ENCODE measurements at regions not wholly inside any gene's neighbourhood (a gene's known extent, or its start where the extent isn't known, plus 50 kb on each side); places are given as distances from the start of the nearest gene placed in this dataset.

DNA sequence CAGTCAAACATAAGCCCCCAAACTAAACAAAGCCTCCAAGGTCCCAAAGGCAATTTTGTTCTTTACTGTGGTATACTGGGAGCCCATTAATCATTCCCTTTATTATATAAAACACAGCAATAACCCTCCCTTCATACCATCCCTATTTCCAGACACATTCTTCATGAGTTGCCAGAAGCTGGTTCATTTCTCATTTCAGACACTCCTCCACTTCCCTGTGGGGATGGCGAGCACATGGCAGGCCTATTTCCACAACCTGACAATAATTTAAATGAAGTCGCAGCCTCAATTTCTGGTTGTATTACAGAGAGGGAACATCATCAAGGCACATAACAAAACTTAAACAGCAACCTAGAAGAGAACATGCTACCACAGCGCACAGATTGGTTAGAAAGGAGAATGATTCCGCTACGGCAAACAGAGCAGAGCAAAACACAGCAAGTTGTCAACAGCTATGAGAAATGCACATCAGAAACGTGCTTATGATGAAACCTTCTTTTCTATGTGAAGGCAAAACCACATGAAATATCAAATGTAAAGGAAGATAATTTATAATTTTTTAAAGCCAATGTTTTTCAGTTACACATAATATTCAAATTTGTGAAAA is 63.3 kb upstream of the ARHGEF3 start:
- in situ Hi-C loops (cut with HindIII; ENCODE audit: low pct_unique_long_range_greater_than_20kb, low sequenced_read_pairs) = no loop called here

GRCh38 chr3:56864090-56864489 is 62.3 kb upstream of the ARHGEF3 start:
- DNase-seq (ENCODE audit: low read depth) = no peak
- in situ Hi-C loops (cut with HindIII; ENCODE audit: low pct_unique_long_range_greater_than_20kb, low sequenced_read_pairs) = no loop called here

More for the DNA sequence above, 63.3 kb upstream of the ARHGEF3 start:
- no peak for DNase-seq (ENCODE audit: low read depth)

GRCh38 chr3:56862352-56863062 is 60.8 kb upstream of the ARHGEF3 start:
- in situ Hi-C loops (cut with HindIII; ENCODE audit: low pct_unique_long_range_greater_than_20kb, low sequenced_read_pairs) = no loop called here
- peak; percentile 40 for DNase-seq (ENCODE audit: low read depth)

GRCh38 chr3:56861511-56861910 is 59.8 kb upstream of the ARHGEF3 start:
- in situ Hi-C loops (cut with HindIII; ENCODE audit: low pct_unique_long_range_greater_than_20kb, low sequenced_read_pairs) = no loop called here
- no peak for DNase-seq (ENCODE audit: low read depth)

DNA sequence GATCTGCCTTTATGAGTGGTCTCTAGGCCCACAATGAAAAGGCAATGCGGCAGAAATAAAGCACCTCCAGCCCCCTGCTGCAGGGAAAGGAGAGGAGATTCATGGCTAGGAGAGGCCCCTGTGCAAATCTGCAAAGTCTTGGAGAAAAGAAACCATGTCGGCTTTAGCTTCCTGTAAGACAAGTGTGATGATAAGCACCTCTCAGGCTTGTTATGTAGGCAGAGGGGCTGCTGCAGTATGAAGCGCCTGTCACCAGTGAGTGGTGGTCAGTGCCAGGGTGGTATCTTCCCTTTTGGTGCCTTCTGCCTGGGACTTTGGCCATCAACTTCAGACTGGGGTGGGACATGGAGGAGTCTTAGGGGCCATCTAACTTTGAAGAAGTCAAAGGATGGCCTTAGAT is 59.2 kb upstream of the ARHGEF3 start:
- DNase-seq (ENCODE audit: low read depth) = no peak
- in situ Hi-C loops (cut with HindIII; ENCODE audit: low pct_unique_long_range_greater_than_20kb, low sequenced_read_pairs) = no loop called here

GRCh38 chr3:56860351-56860750 is 58.6 kb upstream of the ARHGEF3 start:
- no peak for DNase-seq (ENCODE audit: low read depth)
- in situ Hi-C loops (cut with HindIII; ENCODE audit: low pct_unique_long_range_greater_than_20kb, low sequenced_read_pairs) = no loop called here

DNA sequence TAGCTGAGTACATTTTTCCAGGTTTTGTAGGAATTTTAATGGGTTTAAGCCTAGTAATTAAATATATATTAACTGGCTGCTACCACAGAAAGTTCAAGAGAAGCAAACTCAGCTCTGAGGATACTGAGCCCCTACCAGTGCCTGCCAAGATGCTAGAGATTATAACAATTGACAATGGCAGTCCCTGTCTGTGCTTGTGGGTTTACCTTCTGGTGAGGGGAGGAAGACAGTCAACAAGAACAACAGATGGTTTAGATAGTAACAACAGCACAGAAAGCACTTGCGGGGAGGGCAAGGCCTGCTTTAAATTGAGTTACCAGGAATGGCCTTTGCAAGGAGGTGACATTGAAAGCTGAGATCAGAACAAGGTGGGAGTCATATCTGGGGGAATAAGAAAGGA is 56.6 kb upstream of the ARHGEF3 start:
- DNase-seq (ENCODE audit: low read depth) = no peak
- in situ Hi-C loops (cut with HindIII; ENCODE audit: low pct_unique_long_range_greater_than_20kb, low sequenced_read_pairs) = no loop called here

DNA sequence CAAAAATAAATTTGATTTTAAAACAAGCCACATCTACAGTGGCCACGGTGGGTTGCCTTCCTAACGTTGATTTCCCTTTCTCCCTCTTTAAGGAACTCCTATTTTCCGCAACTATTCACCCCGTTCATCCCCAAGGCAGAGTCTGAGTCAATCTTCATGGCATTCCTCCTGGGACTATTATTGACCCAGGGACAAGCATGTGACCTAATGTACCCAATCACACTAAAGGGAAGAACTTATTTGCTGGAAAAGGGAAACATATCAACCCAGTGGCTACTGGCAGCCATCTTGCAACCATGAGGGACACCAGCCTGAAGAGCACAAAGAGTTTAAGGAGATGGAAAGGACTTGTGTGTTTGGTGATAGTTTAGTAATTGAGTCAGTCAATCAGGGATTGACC is 55.4 kb upstream of the ARHGEF3 start:
- in situ Hi-C loops (cut with HindIII; ENCODE audit: low pct_unique_long_range_greater_than_20kb, low sequenced_read_pairs) = no loop called here
- no peak for DNase-seq (ENCODE audit: low read depth)

DNA sequence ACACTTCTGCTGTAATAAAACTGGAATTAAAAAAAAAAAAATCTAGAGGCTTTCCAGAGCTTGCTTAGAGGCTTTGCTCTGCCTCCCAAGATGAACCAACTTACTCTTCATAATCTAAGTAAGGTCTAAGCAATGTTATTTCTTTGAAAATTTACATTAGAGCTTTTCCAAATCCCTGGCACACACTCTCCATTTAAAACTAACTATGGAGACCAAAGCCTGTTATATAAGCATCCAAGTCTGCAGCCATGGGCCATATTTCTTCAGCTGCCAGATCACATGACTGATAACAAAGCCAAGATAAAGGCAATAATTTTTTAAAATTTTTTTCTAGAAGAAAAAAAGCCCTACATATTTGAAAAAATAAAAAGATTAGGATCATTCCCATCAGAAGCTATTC is 55.0 kb upstream of the ARHGEF3 start:
- DNase-seq (ENCODE audit: low read depth) = no peak
- in situ Hi-C loops (cut with HindIII; ENCODE audit: low pct_unique_long_range_greater_than_20kb, low sequenced_read_pairs) = no loop called here

GRCh38 chr3:56855856-56856512 is 54.2 kb upstream of the ARHGEF3 start:
- no peak for DNase-seq (ENCODE audit: low read depth)
- in situ Hi-C loops (cut with HindIII; ENCODE audit: low pct_unique_long_range_greater_than_20kb, low sequenced_read_pairs) = no loop called here

DNA sequence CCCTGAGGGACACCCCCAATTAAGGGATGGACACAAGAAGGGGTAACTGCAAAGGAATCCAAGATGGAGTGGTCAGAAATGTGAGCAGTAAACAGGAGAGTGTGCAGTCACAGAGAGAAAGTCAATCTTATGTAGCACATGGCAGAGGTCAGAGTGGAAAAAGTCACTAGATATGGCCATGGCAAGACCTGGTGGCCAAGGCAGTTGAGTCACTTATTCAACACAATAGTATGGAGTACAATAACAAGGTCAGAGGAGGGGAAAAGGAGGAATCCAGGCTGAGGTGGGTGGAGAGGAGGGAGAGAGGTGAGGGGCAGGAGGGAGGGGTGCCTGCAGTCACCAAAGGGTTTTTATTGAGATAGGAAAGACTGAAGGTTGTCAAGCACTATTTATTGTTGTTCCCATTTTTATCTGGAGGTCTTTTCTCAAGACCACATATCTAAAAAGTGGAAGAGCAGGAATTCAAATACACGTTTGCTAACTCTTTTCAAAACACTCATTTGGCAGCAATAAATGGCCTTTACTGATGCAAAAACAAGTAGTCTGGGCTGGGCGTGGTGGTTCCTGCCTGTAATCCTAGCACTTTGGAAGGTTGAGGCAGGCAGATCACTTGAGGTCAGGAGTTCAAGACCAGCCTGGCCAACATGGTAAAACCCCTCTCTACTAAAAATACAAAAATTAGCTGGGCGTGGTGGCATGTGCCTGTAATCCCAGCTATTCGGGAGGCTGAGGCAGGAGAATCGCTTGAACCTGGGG is 53.3 kb upstream of the ARHGEF3 start:
- DNase-seq (ENCODE audit: low read depth) = no peak
- in situ Hi-C loops (cut with HindIII; ENCODE audit: low pct_unique_long_range_greater_than_20kb, low sequenced_read_pairs) = no loop called here

GRCh38 chr3:56851966-56852884 is 50.5 kb upstream of the ARHGEF3 start:
- in situ Hi-C loops (cut with HindIII; ENCODE audit: low pct_unique_long_range_greater_than_20kb, low sequenced_read_pairs) = no loop called here
- no peak for DNase-seq (ENCODE audit: low read depth)

Measured in Caki2 (cell line).